PC-3 (cell line): ENCODE measurements at regions not wholly inside any gene's neighbourhood (a gene's known extent, or its start where the extent isn't known, plus 50 kb on each side); places are given as distances from the start of the nearest gene placed in this dataset.

Experiments used
- CTCF ChIP-seq: fragments of 300-600 bp; sonication (generic); conservative IDR thresholded peaks from 2 replicates; pipeline ENCODE4 v1.5.1; 2017; ENCODE audit warnings: antibody characterized with exemption, low read depth, mild to moderate bottlenecking, low read length
- EZH2 ChIP-seq: fragments of 300-600 bp; sonication (generic); IDR thresholded peaks from one replicate; pipeline ENCODE4 v1.6.1; 2017; ENCODE audit warnings: antibody characterized with exemption, mild to moderate bottlenecking, low read length; ENCODE audit not compliant: unreplicated experiment
- EZH2phosphoT487 ChIP-seq: fragments of 300-600 bp; sonication (generic); IDR thresholded peaks from 2 replicates; pipeline ENCODE4 v1.6.1; 2018; ENCODE audit warnings: mild to moderate bottlenecking, antibody characterized with exemption, low read length, borderline replicate concordance

- TF ChIP-seq CTCF (no peak), EZH2phosphoT487 (no peak), EZH2 (no peak)
These were observed 75.3 kb upstream of the EPC2 start for GRCh38 chr2:148569221-148569620.
